GM12878 (cell line): ENCODE measurements at regions not wholly inside any gene's neighbourhood (a gene's known extent, or its start where the extent isn't known, plus 50 kb on each side); places are given as distances from the start of the nearest gene placed in this dataset.
A peak's percentile ranks its signal among the peaks of the same experiment; 100 is the strongest.

ENCODE experiments used
- ATAC-seq: fragments of 200-7000 bp; cut with Tn5 transposase; 3 replicates; pipeline ENCODE4 v1.9.1; 2020; ENCODE audit warnings: mild to moderate bottlenecking, moderate library complexity
- BruUV-seq: library from RNA; stranded (reverse); fragments of 400-500 nt; replicated peaks from 2 replicates; lab custom pipeline; 2021; lab: Mats Ljungman, UMichigan
- CTCF ChIA-PET: fragments of 300-600 bp; sonication (Branson Sonifier 250); formaldehyde crosslinking; extraction: SDS; loops from one replicate; lab custom pipeline; 2021; ENCODE audit warnings: inconsistent platforms; lab: Yijun Ruan, JAX
- POLR2A ChIA-PET: fragments of 350-600 bp; formaldehyde crosslinking; extraction: SDS; loops from one replicate; lab custom pipeline; 2021; ENCODE audit warnings: inconsistent platforms; lab: Charles Lee
- RAD21 ChIA-PET: fragments of 300-600 bp; sonication (Branson Sonifier 250); formaldehyde crosslinking; loops from one replicate; lab custom pipeline; 2023; ENCODE audit warnings: antibody characterized with exemption; ENCODE audit not compliant: unreplicated experiment; lab: Charles Lee
- SMC1A ChIA-PET: fragments of 300-600 bp; sonication (Branson Sonifier 250); formaldehyde crosslinking; loops from one replicate; lab custom pipeline; 2023; ENCODE audit not compliant: unreplicated experiment, uncharacterized antibody; lab: Charles Lee
- DNase-seq: peaks from one replicate; pipeline ENCODE4 v3.0.0-alpha.2; 2011; ENCODE audit warnings: low read depth, low spot score
- FAIRE-seq: peaks from 3 replicates; lab custom pipeline; 2011; peaks lifted over from hg19 to GRCh38; lab: Jason Lieb, UNC
- H2AFZ ChIP-seq: 2 replicates; pipeline ENCODE4 v1.6.0; 2011; ENCODE audit warnings: low read depth, low read length, control low read depth; ENCODE audit not compliant: control insufficient read depth
- H3K27ac ChIP-seq: 2 replicates; pipeline ENCODE4 v1.5.1; 2011; ENCODE audit warnings: control low read depth; ENCODE audit not compliant: control insufficient read depth, insufficient read depth
- H3K27me3 ChIP-seq, 2 experiments: replicated peaks in 1 of 2; 2 replicates each; pipeline versions ENCODE4 v1.6.0 to v1.6.1; 2011; ENCODE audit warnings: low read length in 1 of 2; ENCODE audit not compliant: control insufficient read depth in 2 of 2, insufficient read depth in 2 of 2
- H3K36me3 ChIP-seq, 2 experiments: 2 replicates each; pipeline ENCODE4 v1.5.1; 2011; ENCODE audit warnings: low read length in 1 of 2; ENCODE audit not compliant: control insufficient read depth in 2 of 2, insufficient read depth in 2 of 2
- H3K4me1 ChIP-seq: 2 replicates; pipeline ENCODE4 v1.6.1; 2011; ENCODE audit warnings: mild to moderate bottlenecking, low read length, moderate library complexity, mixed read lengths; ENCODE audit not compliant: control insufficient read depth, insufficient read depth
- H3K4me2 ChIP-seq: 2 replicates; pipeline ENCODE4 v1.6.0; 2011; ENCODE audit warnings: control low read depth; ENCODE audit not compliant: control insufficient read depth, insufficient read depth
- H3K4me3 ChIP-seq: fragments of 200-600 bp; sonication (generic); 2 replicates; pipeline ENCODE4 v1.5.1; 2016
- H3K79me2 ChIP-seq: 2 replicates; pipeline ENCODE4 v1.6.0; 2011; ENCODE audit warnings: low read length; ENCODE audit not compliant: control insufficient read depth, insufficient read depth
- H3K9ac ChIP-seq: 2 replicates; pipeline ENCODE4 v1.8.0; 2011; ENCODE audit warnings: low read length, control low read depth, mixed read lengths; ENCODE audit not compliant: control insufficient read depth, insufficient read depth
- H3K9me3 ChIP-seq: replicated peaks from 3 replicates; pipeline ENCODE4 v1.5.1; 2011; ENCODE audit warnings: mild to moderate bottlenecking, low read length; ENCODE audit not compliant: control insufficient read depth, insufficient read depth
- H4K20me1 ChIP-seq: 2 replicates; pipeline ENCODE4 v1.6.0; 2011; ENCODE audit not compliant: control insufficient read depth, insufficient read depth
- BACH1 ChIP-seq: fragments of 450-650 bp; IDR thresholded peaks from 2 replicates; pipeline ENCODE4 v1.6.1; 2017; ENCODE audit warnings: mild to moderate bottlenecking, borderline replicate concordance
- CREB1 ChIP-seq: IDR thresholded peaks from 2 replicates; pipeline ENCODE4 v1.6.1; 2012; ENCODE audit warnings: low read depth, mild to moderate bottlenecking, inconsistent platforms
- EP300 ChIP-seq, 2 experiments: fragments of 150-350 bp in 1 of 2; IDR thresholded peaks; 2 replicates each; pipeline ENCODE4 v1.6.1; 2011 to 2012; ENCODE audit warnings: low read depth in 2 of 2, low read length in 2 of 2, borderline replicate concordance in 1 of 2, improper control_type of control experiment in 1 of 2, inconsistent platforms in 1 of 2; ENCODE audit not compliant: control insufficient read depth in 1 of 2
- EZH2 ChIP-seq: IDR thresholded peaks from 2 replicates; pipeline ENCODE4 v1.6.1; 2012; ENCODE audit warnings: low read depth, mild to moderate bottlenecking, control low read depth, inconsistent platforms, low read length, borderline replicate concordance; ENCODE audit not compliant: control insufficient read depth
- HDAC6 ChIP-seq: fragments of 200-600 bp; sonication (generic); IDR thresholded peaks from one replicate; pipeline ENCODE4 v1.8.0; 2017; ENCODE audit warnings: antibody characterized with exemption; ENCODE audit not compliant: unreplicated experiment
- POLR2AphosphoS2 ChIP-seq: IDR thresholded peaks from 2 replicates; pipeline ENCODE4 v1.6.1; 2011; ENCODE audit warnings: low read depth, mild to moderate bottlenecking, low read length, improper control_type of control experiment, moderate library complexity
- TAF1 ChIP-seq: IDR thresholded peaks from 2 replicates; pipeline ENCODE4 v1.6.1; 2011; ENCODE audit warnings: mild to moderate bottlenecking, low read depth, low read length, borderline replicate concordance
- ZNF274 ChIP-seq: IDR thresholded peaks from one replicate; pipeline ENCODE4 v1.8.0; 2011; ENCODE audit not compliant: insufficient read length, insufficient read depth
- ZNF622 ChIP-seq: fragments of 450-650 bp; IDR thresholded peaks from 2 replicates; pipeline ENCODE4 v1.6.1; 2017; ENCODE audit warnings: mild to moderate bottlenecking, inconsistent platforms
- WGBS: methylation state at CpG from one replicate; pipeline ENCODE4 v1.1.6; 2016; ENCODE audit warnings: low lambda C conversion rate; ENCODE audit not compliant: insufficient replicate concordance, insufficient coverage; ENCODE audit errors: missing lambda C conversion rate; 5-methylcytosine and 5-hydroxymethylcytosine counted together
- in situ Hi-C: fragments of 300-500 bp; cut with MboI; formaldehyde crosslinking; loops from 9 replicates; pipeline ENCODE4 v1.14.3; 2018; ENCODE audit warnings: mixed read lengths
- intact Hi-C: fragments of 100-400 bp; cut with micrococcal nuclease; formaldehyde crosslinking; loops from one replicate; pipeline ENCODE4 v1.14.2; 2022; ENCODE audit not compliant: unreplicated experiment
- TF ChIP-seq, protein P1 (sequence below): IDR thresholded peaks from 2 replicates; pipeline ENCODE4 v1.6.1; 2012; ENCODE audit warnings: improper control_type of control experiment, low read depth, low read length; ENCODE audit not compliant: insufficient replicate concordance
- TF ChIP-seq, protein P2 (sequence below): IDR thresholded peaks from 2 replicates; pipeline ENCODE4 v1.6.1; 2012; ENCODE audit warnings: low read depth, low read length, improper control_type of control experiment

DNA sequence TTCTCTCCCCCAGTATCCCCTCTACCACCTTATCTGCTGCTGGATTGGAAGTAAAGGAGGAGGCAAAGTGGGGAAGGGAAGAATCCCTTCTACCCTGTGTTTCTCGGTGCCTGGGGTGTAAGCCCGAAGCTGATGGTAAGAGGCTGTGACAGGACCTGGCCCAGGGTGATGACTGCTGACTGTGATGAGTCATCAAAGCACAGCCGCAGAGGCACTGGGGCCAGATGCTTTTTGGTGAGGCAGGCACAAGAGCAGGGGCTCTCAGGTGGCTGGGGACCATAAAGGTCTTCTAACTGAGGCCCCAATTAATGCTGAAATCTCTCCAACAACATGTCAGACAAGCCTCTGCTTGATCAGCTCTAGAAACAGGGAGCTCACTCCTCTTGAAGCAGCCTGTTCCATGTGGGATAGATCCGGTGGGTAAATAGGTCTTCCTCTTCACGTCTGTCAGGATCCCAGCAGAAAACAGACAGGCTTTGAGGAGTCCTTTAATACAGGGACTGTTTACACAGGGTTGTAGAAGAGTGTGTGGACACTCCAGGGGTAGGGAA lies 86.1 kb upstream of the PCBD1 start:
- RAD21 ChIA-PET: no interaction called here
- POLR2A ChIA-PET: no interaction called here
- Histone ChIP-seq H3K4me2 (no peak overlapping the region), H3K4me1 (no peaks in the 10 kb centered on the region), H3K9ac (no peak overlapping the region), H3K4me3 (no peak overlapping the region), H3K27me3 (peaks cover 0 to 4% of the 10 kb centered on the region in 2 experiments; a peak in 2 of 4 replicates), H3K79me2 (no peaks in the 10 kb centered on the region), H2AFZ (no peak overlapping the region), H3K9me3 (no peaks in the 10 kb centered on the region; the same call in 2 of the 3 replicates), H3K27ac (no peak overlapping the region), H4K20me1 (no peaks in the 10 kb centered on the region; the same call in 1 of the 2 replicates), H3K36me3 (no peaks in the 10 kb centered on the region)
- ATAC-seq (peak; percentile 52; the same call in 2 of the 3 replicates), DNase-seq (no peak), FAIRE-seq (no peak)
- SMC1A ChIA-PET: interaction anchor here (1.4 kb wide), 1 partner anchor 15 kb away, joined by 3 read pairs; no protein-coding TSS in a partner anchor
- intact Hi-C loops (no loop called here), in situ Hi-C loops (no loop called here)
- CTCF ChIA-PET: interaction anchor here (0.6 kb wide), 1 partner anchor 905 kb away, joined by 3 read pairs; no protein-coding TSS in a partner anchor
- no TSS peak for BruUV-seq
- 37% methylated on average over 5 of the region's 5 CpGs for WGBS
- TF ChIP-seq EP300 (IDR thresholded peaks at IDR 0.05; ENCODE audit: borderline replicate concordance in 1 of 2, control insufficient read depth in 1 of 2, low read depth in 2 of 2, low read length in 2 of 2): no peak
- no peak for TF ChIP-seq POLR2AphosphoS2
- TF ChIP-seq ZNF622: no peak
- no peak for TF ChIP-seq BACH1
- no peak for TF ChIP-seq EZH2

DNA sequence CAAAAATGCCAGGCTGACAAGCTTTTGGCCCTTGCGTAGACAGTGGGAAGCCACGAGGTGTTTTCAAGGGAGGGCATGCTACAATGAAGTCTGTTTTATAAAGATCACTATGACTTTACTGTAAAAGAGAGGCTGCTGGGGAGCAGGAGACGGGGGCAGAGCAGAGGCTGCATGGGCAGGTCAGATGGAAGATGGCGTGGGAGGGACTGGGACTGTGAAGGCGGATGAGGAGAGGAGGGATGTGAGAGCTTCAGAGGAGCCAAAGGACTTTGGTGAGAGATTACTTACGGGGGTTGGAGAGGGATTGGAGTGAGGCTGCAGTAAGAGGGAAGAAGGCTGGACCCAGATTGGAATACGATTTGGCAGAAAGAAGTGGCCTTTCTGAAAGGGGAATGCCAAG lies 86.6 kb upstream of the PCBD1 start:
- peaks cover 0 to 4% of the 10 kb centered on the region in 2 experiments; a peak in 2 of 4 replicates for H3K27me3 ChIP-seq
- no peak overlapping the region for H3K4me2 ChIP-seq
- BruUV-seq: no TSS peak
- intact Hi-C loops: no loop called here
- H3K36me3 ChIP-seq: no peaks in the 10 kb centered on the region
- no peaks in the 10 kb centered on the region for H3K4me1 ChIP-seq
- no peaks in the 10 kb centered on the region for H3K79me2 ChIP-seq
- in situ Hi-C loops: no loop called here
- 35% methylated on average over 7 of the region's 7 CpGs for WGBS
- H3K9me3 ChIP-seq: no peaks in the 10 kb centered on the region; the same call in 2 of the 3 replicates
- FAIRE-seq: no peak
- H3K27ac ChIP-seq: no peak overlapping the region
- DNase-seq: no peak
- no peak overlapping the region for H3K4me3 ChIP-seq
- SMC1A ChIA-PET: interaction anchor here (1.4 kb wide), 1 partner anchor 15 kb away, joined by 3 read pairs; no protein-coding TSS in a partner anchor
- H2AFZ ChIP-seq: no peak overlapping the region
- CTCF ChIA-PET: no interaction called here
- no peak overlapping the region for H3K9ac ChIP-seq
- RAD21 ChIA-PET: no interaction called here
- no peaks in the 10 kb centered on the region for H4K20me1 ChIP-seq
- ATAC-seq: no peak
- POLR2A ChIA-PET: no interaction called here
- TF ChIP-seq, protein P1, sequence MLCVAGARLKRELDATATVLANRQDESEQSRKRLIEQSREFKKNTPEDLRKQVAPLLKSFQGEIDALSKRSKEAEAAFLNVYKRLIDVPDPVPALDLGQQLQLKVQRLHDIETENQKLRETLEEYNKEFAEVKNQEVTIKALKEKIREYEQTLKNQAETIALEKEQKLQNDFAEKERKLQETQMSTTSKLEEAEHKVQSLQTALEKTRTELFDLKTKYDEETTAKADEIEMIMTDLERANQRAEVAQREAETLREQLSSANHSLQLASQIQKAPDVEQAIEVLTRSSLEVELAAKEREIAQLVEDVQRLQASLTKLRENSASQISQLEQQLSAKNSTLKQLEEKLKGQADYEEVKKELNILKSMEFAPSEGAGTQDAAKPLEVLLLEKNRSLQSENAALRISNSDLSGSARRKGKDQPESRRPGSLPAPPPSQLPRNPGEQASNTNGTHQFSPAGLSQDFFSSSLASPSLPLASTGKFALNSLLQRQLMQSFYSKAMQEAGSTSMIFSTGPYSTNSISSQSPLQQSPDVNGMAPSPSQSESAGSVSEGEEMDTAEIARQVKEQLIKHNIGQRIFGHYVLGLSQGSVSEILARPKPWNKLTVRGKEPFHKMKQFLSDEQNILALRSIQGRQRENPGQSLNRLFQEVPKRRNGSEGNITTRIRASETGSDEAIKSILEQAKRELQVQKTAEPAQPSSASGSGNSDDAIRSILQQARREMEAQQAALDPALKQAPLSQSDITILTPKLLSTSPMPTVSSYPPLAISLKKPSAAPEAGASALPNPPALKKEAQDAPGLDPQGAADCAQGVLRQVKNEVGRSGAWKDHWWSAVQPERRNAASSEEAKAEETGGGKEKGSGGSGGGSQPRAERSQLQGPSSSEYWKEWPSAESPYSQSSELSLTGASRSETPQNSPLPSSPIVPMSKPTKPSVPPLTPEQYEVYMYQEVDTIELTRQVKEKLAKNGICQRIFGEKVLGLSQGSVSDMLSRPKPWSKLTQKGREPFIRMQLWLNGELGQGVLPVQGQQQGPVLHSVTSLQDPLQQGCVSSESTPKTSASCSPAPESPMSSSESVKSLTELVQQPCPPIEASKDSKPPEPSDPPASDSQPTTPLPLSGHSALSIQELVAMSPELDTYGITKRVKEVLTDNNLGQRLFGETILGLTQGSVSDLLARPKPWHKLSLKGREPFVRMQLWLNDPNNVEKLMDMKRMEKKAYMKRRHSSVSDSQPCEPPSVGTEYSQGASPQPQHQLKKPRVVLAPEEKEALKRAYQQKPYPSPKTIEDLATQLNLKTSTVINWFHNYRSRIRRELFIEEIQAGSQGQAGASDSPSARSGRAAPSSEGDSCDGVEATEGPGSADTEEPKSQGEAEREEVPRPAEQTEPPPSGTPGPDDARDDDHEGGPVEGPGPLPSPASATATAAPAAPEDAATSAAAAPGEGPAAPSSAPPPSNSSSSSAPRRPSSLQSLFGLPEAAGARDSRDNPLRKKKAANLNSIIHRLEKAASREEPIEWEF: no peak
- TF ChIP-seq ZNF274 (no peak), CREB1 (no peak), HDAC6 (no peak), TAF1 (no peak)
- TF ChIP-seq, protein P2, sequence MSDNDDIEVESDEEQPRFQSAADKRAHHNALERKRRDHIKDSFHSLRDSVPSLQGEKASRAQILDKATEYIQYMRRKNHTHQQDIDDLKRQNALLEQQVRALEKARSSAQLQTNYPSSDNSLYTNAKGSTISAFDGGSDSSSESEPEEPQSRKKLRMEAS: no peak
